Pancreas (tissue), 10 donors: ENCODE measurements at regions not wholly inside any gene's neighbourhood (a gene's known extent, or its start where the extent isn't known, plus 50 kb on each side); places are given as distances from the start of the nearest gene placed in this dataset.

ENCODE experiments used
- ATAC-seq, 4 donors: fragments of 200-7000 bp; cut with Tn5 transposase; one replicate each; pipeline versions ENCODE4 v1.8.0 to v1.9.1; 2020; ENCODE audit warnings: mild to moderate bottlenecking in 4 of 4, moderate library complexity in 4 of 4
- DNase-seq, 6 donors: peaks; one replicate each; pipeline ENCODE4 v3.0.0-alpha.2; 2020
- FAIRE-seq: peaks from 2 replicates; lab custom pipeline; 2012; peaks lifted over from hg19 to GRCh38; lab: Jason Lieb, UNC
- H3K27ac ChIP-seq, 4 donors: fragments of 200-600 bp; sonication (generic); 1 replicate in 3 of 4; 2 replicates in 1 of 4; pipeline versions ENCODE4 v1.5.0 to v1.8.0; 2020
- H3K27me3 ChIP-seq, 4 donors: fragments of 200-600 bp; one replicate each; pipeline ENCODE4 v1.8.0; 2021
- H3K36me3 ChIP-seq, 3 donors: fragments of 200-600 bp; sonication (generic) in 1 of 3; one replicate each; pipeline versions ENCODE4 v1.5.0 to v1.8.0; 2020 to 2021
- H3K4me1 ChIP-seq, 3 donors: fragments of 200-600 bp; one replicate each; pipeline ENCODE4 v1.8.0; 2021
- H3K4me3 ChIP-seq, 4 donors: fragments of 200-600 bp; sonication (generic) in 2 of 4; one replicate each; pipeline versions ENCODE4 v1.5.0 to v1.8.0; 2020 to 2021
- H3K9me3 ChIP-seq, 4 donors: fragments of 200-600 bp; one replicate each; pipeline ENCODE4 v1.8.0; 2021
- CTCF ChIP-seq, 4 donors: fragments of 200-600 bp; sonication (generic) in 3 of 4; IDR thresholded peaks; one replicate each; pipeline versions ENCODE4 v1.5.0 to v1.8.0; 2021; ENCODE audit warnings: antibody characterized with exemption in 4 of 4
- WGBS, 2 donors: extraction: QIAGEN DNeasy Blood & Tissue Kit; methylation state at CpG; one replicate each; pipeline ENCODE4 v1.1.7; 2013; 5-methylcytosine and 5-hydroxymethylcytosine counted together
- intact Hi-C, 3 donors: fragments of 100-400 bp; cut with DNase I; formaldehyde crosslinking; loops; one replicate each; pipeline versions ENCODE4 v1.11.1 to v1.14.2; 2022
- donor health status: healthy with polysubstance abuse.
- donor health status: DM: no; HTN: no; CAD: no; lungs with moderate emphysema.
- donor health status: DM: no; HTN: no; CAD: no.
- donor health status: control.
- donor health status: control.
- donor health status: Bipolar disorder and iron deficiency.
- donor health status: DM: yes; HTN: yes; CAD: no.
- donor health status: DM: no; HTN: no; CAD: no.
- donor health status: DM: no; HTN: no; CAD: no.
- donor health status: DM: yes; HTN: yes; CAD: no.

- ATAC-seq (no peak), FAIRE-seq (no peak), DNase-seq (no peak)
- TF ChIP-seq CTCF (IDR thresholded peaks at IDR 0.05) = no peak
- H3K27me3 ChIP-seq = no peaks in the 10 kb centered on the region
- H3K27ac ChIP-seq = no peak overlapping the region
- H3K36me3 ChIP-seq = no peaks in the 10 kb centered on the region
- H3K4me1 ChIP-seq = no peaks in the 10 kb centered on the region
- H3K9me3 ChIP-seq = no peaks in the 10 kb centered on the region
- 72 to 77% methylated on average over 1 of the region's 1 CpG for WGBS, 2 donors
- no peak overlapping the region for H3K4me3 ChIP-seq
- intact Hi-C loops = no loop called here
These were observed 765.9 kb upstream of the GRM7 start for GRCh38 chr3:6095006-6095405.

- Histone ChIP-seq H3K9me3 (no peaks in the 10 kb centered on the region), H3K4me3 (no peak overlapping the region), H3K36me3 (no peaks in the 10 kb centered on the region), H3K4me1 (no peaks in the 10 kb centered on the region), H3K27ac (no peak overlapping the region), H3K27me3 (no peaks in the 10 kb centered on the region)
- FAIRE-seq (no peak), DNase-seq (no peak), ATAC-seq (peak in 1 of 4 donors; percentile 23)
- intact Hi-C loops = no loop called here
- no peak for TF ChIP-seq CTCF (IDR thresholded peaks at IDR 0.05)
- 71 to 84% methylated on average over 2 of the region's 2 CpGs for WGBS, 2 donors
These were observed 763.9 kb upstream of the GRM7 start for GRCh38 chr3:6097021-6097420.

GRCh38 chr3:6097556-6097955 is 763.4 kb upstream of the GRM7 start:
- intact Hi-C loops = no loop called here
- WGBS, 2 donors = 66 to 72% methylated on average over 2 of the region's 2 CpGs
- TF ChIP-seq CTCF (IDR thresholded peaks at IDR 0.05) = no peak
- no peaks in the 10 kb centered on the region for H3K4me1 ChIP-seq
- FAIRE-seq = no peak
- no peak overlapping the region for H3K4me3 ChIP-seq
- no peaks in the 10 kb centered on the region for H3K27me3 ChIP-seq
- no peaks in the 10 kb centered on the region for H3K9me3 ChIP-seq
- no peak overlapping the region for H3K27ac ChIP-seq
- no peak for DNase-seq
- no peak for ATAC-seq
- no peaks in the 10 kb centered on the region for H3K36me3 ChIP-seq

- no peaks in the 10 kb centered on the region for H3K4me1 ChIP-seq
- H3K27me3 ChIP-seq = no peaks in the 10 kb centered on the region
- WGBS, 2 donors = 73 to 87% methylated on average over 3 of the region's 3 CpGs
- FAIRE-seq (no peak), DNase-seq (no peak), ATAC-seq (no peak)
- H3K27ac ChIP-seq = no peak overlapping the region
- TF ChIP-seq CTCF (IDR thresholded peaks at IDR 0.05) = no peak
- H3K4me3 ChIP-seq = no peak overlapping the region
- no peaks in the 10 kb centered on the region for H3K36me3 ChIP-seq
- H3K9me3 ChIP-seq = no peaks in the 10 kb centered on the region
- intact Hi-C loops = no loop called here
These were observed 762.3 kb upstream of the GRM7 start for GRCh38 chr3:6098516-6099157.

- Histone ChIP-seq H3K27ac (no peak overlapping the region), H3K4me1 (no peaks in the 10 kb centered on the region), H3K4me3 (no peak overlapping the region), H3K27me3 (no peaks in the 10 kb centered on the region), H3K36me3 (no peaks in the 10 kb centered on the region), H3K9me3 (no peaks in the 10 kb centered on the region)
- intact Hi-C loops = no loop called here
- peak in 1 of 6 donors; percentile 19 for DNase-seq
- no peak for FAIRE-seq
- no peak for TF ChIP-seq CTCF (IDR thresholded peaks at IDR 0.05)
- 83 to 86% methylated on average over 5 of the region's 5 CpGs for WGBS, 2 donors
- peak in 2 of 4 donors; percentile 37 to 67 for ATAC-seq
These were observed 761.3 kb upstream of the GRM7 start for GRCh38 chr3:6099458-6100075.
